Mesenchymal stem cell (in vitro differentiated cells and primary cell): ENCODE measurements at regions not wholly inside any gene's neighbourhood (a gene's known extent, or its start where the extent isn't known, plus 50 kb on each side); places are given as distances from the start of the nearest gene placed in this dataset.

Source experiments
- DNase-seq: peaks from one replicate; pipeline ENCODE4 v3.0.0-alpha.2; 2013
- H2AFZ ChIP-seq: one replicate; pipeline ENCODE4 v1.6.1; 2013; ENCODE audit warnings: low read depth, mild to moderate bottlenecking, control low read depth, inconsistent platforms, low read length, moderate library complexity
- H2AK5ac ChIP-seq: 2 replicates; pipeline ENCODE4 v1.6.1; 2013; ENCODE audit warnings: low read length, moderate library complexity, mild to moderate bottlenecking, inconsistent platforms; ENCODE audit not compliant: severe bottlenecking
- H2BK120ac ChIP-seq: one replicate; pipeline ENCODE4 v1.6.1; 2013; ENCODE audit warnings: low read depth, mild to moderate bottlenecking, inconsistent platforms, low read length, moderate library complexity
- H2BK12ac ChIP-seq, 2 experiments: one replicate each; pipeline ENCODE4 v1.6.1; 2013; ENCODE audit warnings: inconsistent platforms in 2 of 2, low read length in 2 of 2, mild to moderate bottlenecking in 2 of 2, moderate library complexity in 2 of 2, control low read depth in 1 of 2
- H2BK15ac ChIP-seq: one replicate; pipeline ENCODE4 v1.6.1; 2013; ENCODE audit warnings: mild to moderate bottlenecking, low read depth, inconsistent platforms; ENCODE audit not compliant: poor library complexity, severe bottlenecking
- H2BK5ac ChIP-seq: 2 replicates; pipeline ENCODE4 v1.6.1; 2013; ENCODE audit warnings: low read depth, mild to moderate bottlenecking, low read length, control low read depth, inconsistent platforms; ENCODE audit not compliant: poor library complexity, severe bottlenecking
- H3K14ac ChIP-seq, 2 experiments: one replicate each; pipeline ENCODE4 v1.6.1; 2013; ENCODE audit warnings: inconsistent platforms in 2 of 2, low read length in 2 of 2, control low read depth in 1 of 2, mild to moderate bottlenecking in 1 of 2, moderate library complexity in 1 of 2
- H3K18ac ChIP-seq, 2 experiments: one replicate each; pipeline ENCODE4 v1.6.1; 2013; ENCODE audit warnings: inconsistent platforms in 2 of 2, low read length in 2 of 2, control low read depth in 1 of 2, low read depth in 1 of 2, mild to moderate bottlenecking in 1 of 2
- H3K23ac ChIP-seq, 2 experiments: one replicate each; pipeline ENCODE4 v1.6.1; 2013; ENCODE audit warnings: inconsistent platforms in 2 of 2, low read length in 2 of 2, mild to moderate bottlenecking in 2 of 2, moderate library complexity in 2 of 2, control low read depth in 1 of 2
- H3K27ac ChIP-seq: 2 replicates; pipeline ENCODE4 v1.5.1; 2013; ENCODE audit warnings: mild to moderate bottlenecking, moderate library complexity, low read length, control low read depth, inconsistent platforms; ENCODE audit not compliant: poor library complexity, severe bottlenecking
- H3K27me3 ChIP-seq, 2 experiments: 2 replicates each; pipeline versions ENCODE4 v1.6.1 to v1.7.0; 2013; ENCODE audit warnings: low read length in 2 of 2, mild to moderate bottlenecking in 2 of 2, moderate library complexity in 2 of 2, control low read depth in 1 of 2, inconsistent platforms in 1 of 2; ENCODE audit not compliant: control insufficient read depth in 1 of 2, insufficient read depth in 1 of 2
- H3K36me3 ChIP-seq, 2 experiments: 2 replicates each; pipeline versions ENCODE4 v1.6.1 to v1.7.0; 2013; ENCODE audit warnings: low read length in 2 of 2, control low read depth in 1 of 2, inconsistent platforms in 1 of 2, low read depth in 1 of 2, mild to moderate bottlenecking in 1 of 2; ENCODE audit not compliant: insufficient read depth in 2 of 2, control insufficient read depth in 1 of 2
- H3K4ac ChIP-seq, 2 experiments: one replicate each; pipeline ENCODE4 v1.6.1; 2013; ENCODE audit warnings: inconsistent platforms in 2 of 2, low read length in 2 of 2, mild to moderate bottlenecking in 2 of 2, moderate library complexity in 2 of 2, control low read depth in 1 of 2, low read depth in 1 of 2
- H3K4me1 ChIP-seq: 2 replicates; pipeline ENCODE4 v1.6.1; 2013; ENCODE audit warnings: low read depth, low read length, control low read depth; ENCODE audit not compliant: control insufficient read depth, insufficient read depth
- H3K4me2 ChIP-seq: 2 replicates; pipeline ENCODE4 v1.6.1; 2013; ENCODE audit warnings: low read length, mild to moderate bottlenecking, inconsistent platforms; ENCODE audit not compliant: poor library complexity, severe bottlenecking
- H3K4me3 ChIP-seq, 2 experiments: 2 replicates each; pipeline versions ENCODE4 v1.5.1 to v1.7.0; 2013; ENCODE audit warnings: low read length in 2 of 2, mild to moderate bottlenecking in 2 of 2, control low read depth in 1 of 2, low read depth in 1 of 2; ENCODE audit not compliant: insufficient read depth in 1 of 2
- H3K79me1 ChIP-seq: replicated peaks from 2 replicates; pipeline ENCODE4 v1.6.1; 2013; ENCODE audit warnings: mild to moderate bottlenecking, control low read depth, low read length, inconsistent platforms; ENCODE audit not compliant: poor library complexity, severe bottlenecking
- H3K9ac ChIP-seq: 2 replicates; pipeline ENCODE4 v1.7.0; 2013; ENCODE audit warnings: mild to moderate bottlenecking, low read length, moderate library complexity
- H3K9me3 ChIP-seq: 2 replicates; pipeline ENCODE4 v1.7.0; 2013; ENCODE audit warnings: mild to moderate bottlenecking, low read length; ENCODE audit not compliant: control insufficient read depth
- H4K8ac ChIP-seq: one replicate; pipeline ENCODE4 v1.6.1; 2013; ENCODE audit warnings: inconsistent platforms, mild to moderate bottlenecking, low read length, moderate library complexity
- H4K91ac ChIP-seq: one replicate; pipeline ENCODE4 v1.6.1; 2013; ENCODE audit warnings: mild to moderate bottlenecking, low read length, inconsistent platforms
- WGBS: methylation state at CpG from one replicate; pipeline ENCODE4 v1.1.7; 2013; ENCODE audit warnings: mixed read lengths; 5-methylcytosine and 5-hydroxymethylcytosine counted together

DNA sequence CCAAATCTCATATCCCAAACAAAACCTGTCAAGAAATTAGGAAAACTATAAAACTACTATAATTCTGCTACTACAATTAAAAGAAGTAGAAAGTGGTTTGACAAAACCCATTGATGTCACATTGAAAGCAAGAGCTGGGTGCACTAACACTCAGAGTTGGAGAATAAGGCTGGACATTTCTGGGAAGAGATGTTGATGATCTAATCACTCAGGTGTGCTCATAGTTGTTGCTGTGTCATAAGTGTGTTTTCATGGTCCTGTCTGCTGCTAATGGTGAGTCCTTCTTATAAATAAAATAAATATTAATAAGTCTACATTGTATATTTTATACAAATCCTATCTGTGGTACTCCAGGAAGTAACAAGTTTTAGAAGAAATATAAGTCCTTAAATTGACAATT, 168.2 kb upstream of the LRP1B start:
- Histone ChIP-seq H2BK120ac (no peak overlapping the region), H3K27ac (no peak overlapping the region), H3K4me3 (no peak overlapping the region), H3K4me2 (no peak overlapping the region), H3K79me1 (no peaks in the 10 kb centered on the region), H2BK12ac (no peak overlapping the region), H3K9me3 (peaks cover 7% of the 10 kb centered on the region), H4K91ac (no peak overlapping the region), H3K27me3 (no peaks in the 10 kb centered on the region), H3K4ac (no peak overlapping the region), H3K4me1 (no peaks in the 10 kb centered on the region), H2AK5ac (no peak overlapping the region), H3K23ac (no peak overlapping the region), H2AFZ (no peak overlapping the region), H2BK15ac (no peak overlapping the region), H3K14ac (no peak overlapping the region), H2BK5ac (no peak overlapping the region), H4K8ac (no peak overlapping the region), H3K18ac (no peak overlapping the region), H3K9ac (no peak overlapping the region), H3K36me3 (no peaks in the 10 kb centered on the region)
- DNase-seq, result no peak

DNA sequence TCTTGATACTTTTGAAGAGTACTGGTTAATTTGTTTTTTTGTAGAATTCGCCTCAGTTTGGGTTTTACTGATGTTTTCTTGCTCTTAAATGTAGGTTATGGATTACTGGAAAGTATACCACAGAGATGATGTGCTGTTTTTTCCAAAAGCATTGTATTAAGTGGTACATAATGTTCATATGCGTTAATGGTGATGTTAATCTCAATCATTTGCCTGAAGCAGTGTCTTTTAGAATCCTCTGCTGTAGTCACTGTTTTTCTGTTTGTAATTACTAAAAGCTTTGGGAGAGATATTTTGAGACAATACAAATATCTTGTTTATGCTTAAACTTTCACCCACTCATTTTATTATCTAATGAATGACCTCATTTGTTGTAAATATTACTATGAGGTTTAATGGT, 163.4 kb upstream of the LRP1B start:
- Histone ChIP-seq H3K9ac (no peak overlapping the region), H3K4me3 (no peak overlapping the region), H4K8ac (no peak overlapping the region), H2BK15ac (no peak overlapping the region), H3K4ac (no peak overlapping the region), H4K91ac (no peak overlapping the region), H3K14ac (no peak overlapping the region), H3K27me3 (no peaks in the 10 kb centered on the region), H3K4me2 (no peak overlapping the region), H3K36me3 (no peaks in the 10 kb centered on the region), H3K9me3 (peaks cover 7% of the 10 kb centered on the region), H2AFZ (no peak overlapping the region), H3K79me1 (no peaks in the 10 kb centered on the region), H3K27ac (no peak overlapping the region), H2BK120ac (no peak overlapping the region), H3K23ac (no peak overlapping the region), H2AK5ac (no peak overlapping the region), H3K18ac (no peak overlapping the region), H2BK12ac (no peak overlapping the region), H3K4me1 (no peaks in the 10 kb centered on the region), H2BK5ac (no peak overlapping the region)
- 94% methylated on average over 2 of the region's 2 CpGs for WGBS
- DNase-seq, result no peak

DNA sequence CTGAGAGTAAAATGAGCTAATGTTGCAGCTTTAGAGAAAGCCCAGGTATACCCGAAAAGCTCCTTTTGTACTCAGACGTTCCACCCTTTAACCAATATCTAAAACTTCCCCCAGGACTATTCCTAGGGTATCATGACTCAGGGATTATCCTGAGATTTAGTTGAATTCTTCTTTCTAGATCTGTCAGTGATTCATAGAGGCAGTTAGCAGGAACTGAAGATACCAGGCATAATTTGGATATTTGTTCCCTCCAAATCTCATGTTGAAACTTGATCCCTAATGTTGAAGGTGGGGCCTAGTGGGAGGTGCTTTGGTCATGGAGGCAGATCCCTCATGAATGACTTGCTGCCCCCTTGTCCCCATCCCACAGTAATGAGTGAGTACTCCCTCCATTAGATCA, 161.2 kb upstream of the LRP1B start:
- Histone ChIP-seq H3K9ac (no peak overlapping the region), H3K27ac (no peak overlapping the region), H3K9me3 (peaks cover 7% of the 10 kb centered on the region), H2BK15ac (no peak overlapping the region), H3K4me1 (no peaks in the 10 kb centered on the region), H2BK12ac (no peak overlapping the region), H2AFZ (no peak overlapping the region), H2AK5ac (no peak overlapping the region), H4K8ac (no peak overlapping the region), H3K27me3 (no peaks in the 10 kb centered on the region), H3K36me3 (no peaks in the 10 kb centered on the region), H3K18ac (no peak overlapping the region), H3K23ac (no peak overlapping the region), H3K4me2 (no peak overlapping the region), H2BK5ac (no peak overlapping the region), H3K4me3 (no peak overlapping the region), H4K91ac (no peak overlapping the region), H3K79me1 (no peaks in the 10 kb centered on the region), H3K14ac (no peak overlapping the region), H3K4ac (no peak overlapping the region), H2BK120ac (no peak overlapping the region)
- DNase-seq, result no peak
- no CpG with 5 or more reads among the region's 2 CpGs for WGBS

DNA sequence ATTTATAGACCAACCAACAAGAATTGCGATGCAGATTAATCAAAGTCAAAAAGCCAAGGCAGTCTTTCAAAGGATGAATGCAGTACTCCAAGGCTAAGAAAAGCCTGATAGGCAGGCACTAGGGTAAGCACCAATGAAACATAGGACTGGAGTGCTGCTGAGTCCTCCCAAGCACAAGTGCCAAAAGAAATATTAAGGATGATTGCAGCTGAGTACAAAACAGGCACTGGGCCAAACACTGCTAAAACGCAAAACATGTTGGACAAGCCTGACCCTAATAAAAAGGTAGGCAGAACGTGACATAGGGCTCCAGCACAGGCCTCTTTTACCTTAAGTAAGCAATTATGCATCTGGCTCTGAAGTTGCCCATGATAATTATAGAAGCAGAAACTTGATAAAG, 160.1 kb upstream of the LRP1B start:
- H3K23ac ChIP-seq, result no peak overlapping the region
- no peak overlapping the region for H4K8ac ChIP-seq
- no peak overlapping the region for H3K9ac ChIP-seq
- H2BK15ac ChIP-seq, result no peak overlapping the region
- no peaks in the 10 kb centered on the region for H3K36me3 ChIP-seq
- no peak overlapping the region for H2AK5ac ChIP-seq
- no peak overlapping the region for H2BK120ac ChIP-seq
- WGBS, result 89% methylated on average over 3 of the region's 3 CpGs
- DNase-seq, result no peak
- H3K79me1 ChIP-seq, result no peaks in the 10 kb centered on the region
- no peak overlapping the region for H4K91ac ChIP-seq
- no peak overlapping the region for H3K4ac ChIP-seq
- H3K4me2 ChIP-seq, result no peak overlapping the region
- no peaks in the 10 kb centered on the region for H3K4me1 ChIP-seq
- H3K14ac ChIP-seq, result no peak overlapping the region
- no peak overlapping the region for H3K4me3 ChIP-seq
- H2AFZ ChIP-seq, result no peak overlapping the region
- no peak overlapping the region for H2BK5ac ChIP-seq
- no peak overlapping the region for H2BK12ac ChIP-seq
- no peak overlapping the region for H3K18ac ChIP-seq
- H3K9me3 ChIP-seq, result peaks cover 4% of the 10 kb centered on the region
- no peak overlapping the region for H3K27ac ChIP-seq
- H3K27me3 ChIP-seq, result no peaks in the 10 kb centered on the region
